ENCODE measurements at regions not wholly inside any gene's neighbourhood (a gene's known extent, or its start where the extent isn't known, plus 50 kb on each side); places are given as distances from the start of the nearest gene placed in this dataset.

GRCh38 chr3:82505079-82505756 is 743.8 kb upstream of the GBE1 start:
- no peaks in the 10 kb centered on the region for H3K4me1 ChIP-seq
- H3K4me2 ChIP-seq (ENCODE audit: low read length), result no peak overlapping the region
- no peak overlapping the region for H3K27ac ChIP-seq
- H3K4me3 ChIP-seq (ENCODE audit: low read depth, low read length), result no peak overlapping the region
- H3K9me3 ChIP-seq (ENCODE audit: control insufficient read depth, low read length), result no peaks in the 10 kb centered on the region
- H3K9ac ChIP-seq, result no peak overlapping the region
- no peaks in the 10 kb centered on the region for H3K79me2 ChIP-seq
- H3K27me3 ChIP-seq (ENCODE audit: control insufficient read depth, insufficient read depth, low read length), result no peaks in the 10 kb centered on the region
- TF ChIP-seq, protein P1, sequence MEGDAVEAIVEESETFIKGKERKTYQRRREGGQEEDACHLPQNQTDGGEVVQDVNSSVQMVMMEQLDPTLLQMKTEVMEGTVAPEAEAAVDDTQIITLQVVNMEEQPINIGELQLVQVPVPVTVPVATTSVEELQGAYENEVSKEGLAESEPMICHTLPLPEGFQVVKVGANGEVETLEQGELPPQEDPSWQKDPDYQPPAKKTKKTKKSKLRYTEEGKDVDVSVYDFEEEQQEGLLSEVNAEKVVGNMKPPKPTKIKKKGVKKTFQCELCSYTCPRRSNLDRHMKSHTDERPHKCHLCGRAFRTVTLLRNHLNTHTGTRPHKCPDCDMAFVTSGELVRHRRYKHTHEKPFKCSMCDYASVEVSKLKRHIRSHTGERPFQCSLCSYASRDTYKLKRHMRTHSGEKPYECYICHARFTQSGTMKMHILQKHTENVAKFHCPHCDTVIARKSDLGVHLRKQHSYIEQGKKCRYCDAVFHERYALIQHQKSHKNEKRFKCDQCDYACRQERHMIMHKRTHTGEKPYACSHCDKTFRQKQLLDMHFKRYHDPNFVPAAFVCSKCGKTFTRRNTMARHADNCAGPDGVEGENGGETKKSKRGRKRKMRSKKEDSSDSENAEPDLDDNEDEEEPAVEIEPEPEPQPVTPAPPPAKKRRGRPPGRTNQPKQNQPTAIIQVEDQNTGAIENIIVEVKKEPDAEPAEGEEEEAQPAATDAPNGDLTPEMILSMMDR (IDR thresholded peaks at IDR 0.05), result no peak
- no peak overlapping the region for H2AFZ ChIP-seq
- H3K36me3 ChIP-seq (ENCODE audit: control insufficient read depth, insufficient read depth, low read length), result no peaks in the 10 kb centered on the region

DNA sequence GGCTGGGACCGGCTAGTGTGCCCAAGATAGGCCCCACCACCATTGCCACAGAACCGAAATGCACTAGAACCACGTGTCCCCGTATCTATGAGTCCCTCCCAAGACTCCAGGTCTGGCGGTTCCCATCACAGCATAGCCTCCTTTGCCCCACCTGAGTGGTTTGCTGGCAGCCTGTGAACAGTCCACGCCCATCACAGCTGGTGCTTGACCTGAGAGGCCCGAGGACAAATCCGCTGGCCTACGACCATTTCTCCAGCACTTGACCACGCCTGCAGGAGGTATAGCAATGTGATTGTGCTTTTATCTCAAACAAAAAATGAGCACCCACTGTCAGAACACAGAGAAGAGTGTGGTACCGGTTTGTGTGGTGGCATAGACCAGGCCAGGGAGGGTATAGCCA is 736.7 kb upstream of the GBE1 start:
- Histone ChIP-seq H3K4me2 (ENCODE audit: low read length) (no peak overlapping the region), H3K4me1 (no peaks in the 10 kb centered on the region), H3K9me3 (ENCODE audit: control insufficient read depth, low read length) (no peaks in the 10 kb centered on the region), H3K36me3 (ENCODE audit: control insufficient read depth, insufficient read depth, low read length) (no peaks in the 10 kb centered on the region), H3K9ac (no peak overlapping the region), H2AFZ (no peak overlapping the region), H3K27me3 (ENCODE audit: control insufficient read depth, insufficient read depth, low read length) (no peaks in the 10 kb centered on the region), H3K4me3 (ENCODE audit: low read depth, low read length) (no peak overlapping the region), H3K79me2 (no peaks in the 10 kb centered on the region), H3K27ac (no peak overlapping the region)
- TF ChIP-seq, protein P1 (IDR thresholded peaks at IDR 0.05), result no peak

DNA sequence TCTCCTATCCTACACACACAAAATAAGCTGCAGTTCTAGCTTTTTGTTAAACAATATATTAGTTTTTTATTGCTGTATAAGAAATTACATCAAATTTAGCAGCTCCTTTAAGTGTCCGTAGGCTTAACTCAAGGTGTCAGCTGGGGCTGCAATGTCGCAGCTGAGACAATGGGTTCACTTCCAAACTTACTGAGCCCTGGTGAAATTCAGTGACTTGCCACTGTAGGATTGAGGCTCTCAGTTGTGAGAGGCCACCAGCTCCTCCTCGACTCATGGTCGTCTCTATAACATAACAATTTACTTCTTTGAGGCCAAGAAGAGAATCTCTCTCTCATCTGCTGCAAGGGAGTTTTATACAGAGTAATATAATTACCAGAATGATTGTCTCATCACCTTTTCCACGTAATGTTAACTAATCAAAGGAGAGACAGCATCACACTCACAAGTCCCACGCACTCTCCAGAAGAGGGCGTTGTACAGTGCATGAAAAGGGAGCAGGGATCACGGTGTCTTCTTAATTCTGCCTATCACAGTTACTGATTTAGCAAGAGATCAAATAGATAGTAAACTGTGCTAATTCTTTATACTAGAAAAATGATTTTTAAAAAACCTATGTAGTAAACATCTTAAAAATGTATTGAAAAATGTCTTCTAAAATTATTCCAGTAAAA is 735.6 kb upstream of the GBE1 start:
- TF ChIP-seq, protein P1 (IDR thresholded peaks at IDR 0.05), result no peak
- H3K4me1 ChIP-seq, result no peaks in the 10 kb centered on the region
- H2AFZ ChIP-seq, result no peak overlapping the region
- no peaks in the 10 kb centered on the region for H3K27me3 ChIP-seq (ENCODE audit: control insufficient read depth, insufficient read depth, low read length)
- H3K79me2 ChIP-seq, result no peaks in the 10 kb centered on the region
- no peak overlapping the region for H3K27ac ChIP-seq
- H3K9ac ChIP-seq, result no peak overlapping the region
- no peak overlapping the region for H3K4me3 ChIP-seq (ENCODE audit: low read depth, low read length)
- no peak overlapping the region for H3K4me2 ChIP-seq (ENCODE audit: low read length)
- H3K9me3 ChIP-seq (ENCODE audit: control insufficient read depth, low read length), result no peaks in the 10 kb centered on the region
- H3K36me3 ChIP-seq (ENCODE audit: control insufficient read depth, insufficient read depth, low read length), result no peaks in the 10 kb centered on the region

DNA sequence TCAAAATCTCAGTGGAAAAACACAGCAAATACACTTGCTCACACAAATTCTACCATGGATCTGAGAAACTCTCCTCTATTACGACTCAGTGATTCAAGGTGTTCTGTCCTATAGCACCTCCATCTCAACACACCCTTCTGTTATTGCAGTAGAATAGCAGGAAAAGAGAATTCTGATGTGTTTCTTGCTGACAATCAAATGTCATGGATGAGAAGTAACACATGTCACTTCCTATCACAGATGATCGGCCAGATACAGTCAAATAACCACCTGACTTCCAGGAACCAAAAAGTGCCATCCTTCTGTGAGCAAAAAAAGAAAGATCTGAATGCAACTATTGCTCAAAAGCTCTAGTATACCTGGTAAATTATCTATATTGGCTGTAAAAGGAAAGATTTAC is 734.2 kb upstream of the GBE1 start:
- H3K36me3 ChIP-seq (ENCODE audit: control insufficient read depth, insufficient read depth, low read length), result no peaks in the 10 kb centered on the region
- no peaks in the 10 kb centered on the region for H3K79me2 ChIP-seq
- H3K9me3 ChIP-seq (ENCODE audit: control insufficient read depth, low read length), result no peaks in the 10 kb centered on the region
- no peak overlapping the region for H3K27ac ChIP-seq
- H3K9ac ChIP-seq, result no peak overlapping the region
- TF ChIP-seq, protein P1 (IDR thresholded peaks at IDR 0.05), result no peak
- H2AFZ ChIP-seq, result no peak overlapping the region
- H3K4me2 ChIP-seq (ENCODE audit: low read length), result no peak overlapping the region
- H3K27me3 ChIP-seq (ENCODE audit: control insufficient read depth, insufficient read depth, low read length), result no peaks in the 10 kb centered on the region
- H3K4me3 ChIP-seq (ENCODE audit: low read depth, low read length), result no peak overlapping the region
- no peaks in the 10 kb centered on the region for H3K4me1 ChIP-seq
